AG04449 (cell line): ENCODE measurements at regions not wholly inside any gene's neighbourhood (a gene's known extent, or its start where the extent isn't known, plus 50 kb on each side); places are given as distances from the start of the nearest gene placed in this dataset.

Experiments
- CTCF ChIA-PET: fragments of 350-600 bp; formaldehyde crosslinking; extraction: SDS; loops from one replicate; lab custom pipeline; 2021; ENCODE audit warnings: antibody characterized with exemption; lab: Yijun Ruan, JAX
- POLR2A ChIA-PET: fragments of 400-600, 350-600 bp; formaldehyde crosslinking; extraction: SDS; loops from one replicate; lab custom pipeline; 2020; ENCODE audit warnings: antibody characterized with exemption, inconsistent platforms; lab: Yijun Ruan, JAX
- DNase-seq: peaks from one replicate; pipeline ENCODE4 v3.0.0-alpha.2; 2010; ENCODE audit warnings: low read depth, low spot score
- H3K4me3 ChIP-seq: 2 replicates; pipeline ENCODE4 v1.5.1; 2011; ENCODE audit warnings: low read depth, mild to moderate bottlenecking, control low read depth, low read length
- TF ChIP-seq, protein P1 (sequence below): IDR thresholded peaks from one replicate; pipeline ENCODE4 v1.5.1; 2011; ENCODE audit warnings: mild to moderate bottlenecking, moderate library complexity, low read length, control low read depth, inconsistent platforms; ENCODE audit not compliant: insufficient read depth; ENCODE audit errors: missing control alignments

DNA sequence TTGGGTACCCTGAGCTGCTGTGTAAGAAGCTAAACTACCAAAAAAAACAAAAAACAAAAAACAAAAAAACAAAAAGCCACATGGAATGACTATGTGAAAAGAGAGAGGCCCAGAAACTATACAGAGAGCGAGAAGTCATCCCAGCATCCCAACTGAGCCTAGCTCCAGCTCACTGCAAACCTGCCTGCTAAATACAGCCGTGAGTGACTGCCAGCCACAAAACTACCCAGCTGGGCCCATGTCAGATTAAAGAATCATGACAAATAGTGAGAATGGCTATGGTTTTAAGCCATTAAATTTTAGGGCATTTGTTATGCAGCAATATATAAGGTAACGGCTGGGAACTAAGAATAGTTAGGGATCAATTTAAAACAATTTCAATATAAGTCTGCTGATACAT lies 335.1 kb upstream of the PDE4D start:
- POLR2A ChIA-PET = no interaction called here
- CTCF ChIA-PET = no interaction called here
- TF ChIP-seq, protein P1, sequence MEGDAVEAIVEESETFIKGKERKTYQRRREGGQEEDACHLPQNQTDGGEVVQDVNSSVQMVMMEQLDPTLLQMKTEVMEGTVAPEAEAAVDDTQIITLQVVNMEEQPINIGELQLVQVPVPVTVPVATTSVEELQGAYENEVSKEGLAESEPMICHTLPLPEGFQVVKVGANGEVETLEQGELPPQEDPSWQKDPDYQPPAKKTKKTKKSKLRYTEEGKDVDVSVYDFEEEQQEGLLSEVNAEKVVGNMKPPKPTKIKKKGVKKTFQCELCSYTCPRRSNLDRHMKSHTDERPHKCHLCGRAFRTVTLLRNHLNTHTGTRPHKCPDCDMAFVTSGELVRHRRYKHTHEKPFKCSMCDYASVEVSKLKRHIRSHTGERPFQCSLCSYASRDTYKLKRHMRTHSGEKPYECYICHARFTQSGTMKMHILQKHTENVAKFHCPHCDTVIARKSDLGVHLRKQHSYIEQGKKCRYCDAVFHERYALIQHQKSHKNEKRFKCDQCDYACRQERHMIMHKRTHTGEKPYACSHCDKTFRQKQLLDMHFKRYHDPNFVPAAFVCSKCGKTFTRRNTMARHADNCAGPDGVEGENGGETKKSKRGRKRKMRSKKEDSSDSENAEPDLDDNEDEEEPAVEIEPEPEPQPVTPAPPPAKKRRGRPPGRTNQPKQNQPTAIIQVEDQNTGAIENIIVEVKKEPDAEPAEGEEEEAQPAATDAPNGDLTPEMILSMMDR = no peak
- no peak for DNase-seq
- no peak overlapping the region for H3K4me3 ChIP-seq

DNA sequence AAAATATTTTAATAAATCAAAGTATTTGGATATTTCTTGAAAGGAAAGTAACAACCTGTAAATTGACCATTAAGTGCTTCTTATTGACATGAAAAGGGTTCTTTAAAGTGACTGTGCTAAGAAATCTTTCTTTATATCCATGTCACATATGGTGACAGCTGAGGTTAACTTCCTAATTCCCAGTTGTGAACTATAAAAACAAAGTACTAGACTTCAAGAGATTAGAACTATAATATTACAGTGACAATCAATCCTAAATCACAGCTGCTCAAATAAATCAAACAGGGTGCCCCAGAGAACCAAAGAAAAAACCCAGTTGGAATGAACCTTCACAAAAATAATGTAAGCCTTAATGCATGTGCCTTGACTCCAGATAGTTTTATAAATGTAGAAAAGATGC lies 332.6 kb upstream of the PDE4D start:
- TF ChIP-seq, protein P1 = no peak
- no peak overlapping the region for H3K4me3 ChIP-seq
- CTCF ChIA-PET = no interaction called here
- POLR2A ChIA-PET = no interaction called here
- DNase-seq = no peak

DNA sequence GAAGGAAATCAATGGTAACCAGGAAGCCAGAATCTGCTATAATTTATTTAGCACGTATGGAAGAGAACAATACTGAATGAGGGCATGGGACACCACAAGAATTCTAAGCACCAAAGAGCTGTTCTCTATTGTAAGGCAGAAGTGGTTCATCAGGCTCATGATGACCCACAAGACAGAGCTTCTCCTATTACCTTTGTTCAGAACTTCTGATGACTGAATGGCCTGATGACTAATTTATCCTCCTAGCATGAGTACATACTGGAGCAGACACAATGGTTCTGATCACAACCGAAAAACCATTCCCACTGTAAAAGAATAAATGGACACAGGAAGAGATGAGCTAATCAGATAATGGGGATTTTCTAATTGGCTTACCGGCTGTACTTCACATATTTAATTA lies 329.8 kb upstream of the PDE4D start:
- POLR2A ChIA-PET = no interaction called here
- no peak for DNase-seq
- CTCF ChIA-PET = no interaction called here
- H3K4me3 ChIP-seq = no peak overlapping the region
- TF ChIP-seq, protein P1 = no peak

DNA sequence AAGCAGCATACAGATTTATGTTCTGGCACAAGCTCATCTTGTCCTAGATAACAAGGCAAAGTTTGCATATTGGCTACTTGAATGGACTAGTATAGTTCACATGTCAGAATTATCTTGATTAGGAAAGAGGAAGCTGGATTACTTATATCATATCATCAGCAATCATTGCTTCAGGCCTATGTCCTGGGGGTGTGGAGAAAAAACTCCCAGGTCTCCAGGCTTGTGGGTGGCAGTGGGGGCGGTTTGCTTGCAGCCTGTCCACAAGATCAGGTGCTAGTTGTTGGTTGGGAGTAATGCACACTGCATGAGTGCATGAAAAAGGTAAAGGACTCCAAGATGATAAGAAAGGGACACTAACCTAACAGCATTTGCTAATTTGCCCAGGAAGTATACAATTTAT lies 326.4 kb upstream of the PDE4D start:
- ChIA-PET CTCF (no interaction called here), POLR2A (no interaction called here)
- TF ChIP-seq, protein P1 = no peak
- no peak overlapping the region for H3K4me3 ChIP-seq
- DNase-seq = no peak

DNA sequence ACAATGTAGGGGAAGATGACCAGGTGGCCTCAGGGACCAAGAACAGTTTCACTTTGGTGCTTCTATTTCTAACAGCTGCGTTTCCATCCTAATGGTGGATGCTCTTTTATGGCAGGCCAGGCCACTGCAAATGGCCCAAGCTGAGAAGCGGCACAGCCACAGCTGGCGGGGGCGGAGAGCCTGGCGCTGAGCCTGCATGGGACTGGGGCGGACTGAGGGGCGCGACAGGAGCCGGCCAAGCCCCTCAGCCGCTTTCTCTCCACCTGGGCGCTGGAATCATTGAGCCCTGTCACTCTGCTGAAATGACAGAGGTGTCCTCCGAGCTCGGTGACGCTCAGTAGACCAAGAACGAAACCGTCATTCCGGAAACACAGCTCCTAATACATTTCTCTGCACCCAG lies 317.3 kb upstream of the PDE4D start:
- ChIA-PET POLR2A (no interaction called here), CTCF (interaction anchor here (1.0 to 1.9 kb wide), 2 partner anchors 389 to 400 kb away, joined by 3 to 7 read pairs; no protein-coding TSS in a partner anchor)
- TF ChIP-seq, protein P1 = no peak
- DNase-seq = no peak
- peak overlapping the region; percentile 25; the same call in 1 of the 2 replicates for H3K4me3 ChIP-seq

DNA sequence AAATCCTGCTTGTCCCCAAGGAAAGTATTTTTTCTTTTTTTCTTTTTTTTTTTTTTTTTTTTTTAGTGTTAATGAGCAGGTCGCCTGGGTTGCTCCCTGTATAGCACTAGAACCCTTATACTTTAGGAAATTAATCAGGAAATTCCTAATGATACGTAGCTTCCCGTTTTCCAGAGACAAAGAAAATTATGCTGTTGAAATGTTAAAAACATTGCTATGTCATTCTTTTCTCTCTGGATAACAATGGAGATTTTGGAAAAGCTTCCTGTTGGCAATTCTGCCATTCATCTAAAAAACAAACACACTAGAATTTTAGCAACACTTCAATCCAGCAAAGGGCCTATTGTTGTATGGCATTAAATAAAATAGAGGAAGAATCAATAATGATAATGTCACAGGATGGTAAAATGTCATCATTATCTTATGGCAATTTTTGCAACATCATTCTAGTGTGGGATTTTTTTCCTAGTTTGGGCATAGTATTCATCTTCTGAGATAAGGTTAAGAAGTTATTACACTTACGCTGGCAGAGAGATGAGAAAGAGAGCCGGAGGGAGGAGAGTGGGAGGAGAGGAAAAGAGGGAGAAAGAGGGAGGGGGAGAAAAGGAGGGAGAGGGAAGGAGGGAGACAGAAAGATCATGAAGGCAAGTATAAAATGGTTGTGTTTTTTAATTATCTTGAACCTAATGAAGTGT lies 315.8 kb upstream of the PDE4D start:
- POLR2A ChIA-PET = no interaction called here
- CTCF ChIA-PET = no interaction called here
- TF ChIP-seq, protein P1 = no peak
- DNase-seq = no peak
- no peak overlapping the region for H3K4me3 ChIP-seq
